ENCODE measurements at regions not wholly inside any gene's neighbourhood (a gene's known extent, or its start where the extent isn't known, plus 50 kb on each side); places are given as distances from the start of the nearest gene placed in this dataset.

- Histone ChIP-seq H3K27ac (no peak overlapping the region), H3K4me1 (no peaks in the 10 kb centered on the region), H3K9me3 (no peaks in the 10 kb centered on the region), H3K27me3 (peaks cover 24% of the 10 kb centered on the region), H3K4me3 (no peak overlapping the region), H3K36me3 (no peaks in the 10 kb centered on the region)
- no peak for DNase-seq (ENCODE audit: low spot score in 2 of 2)
- WGBS, result 45% methylated on average over 14 of the region's 14 CpGs
- no peak for TF ChIP-seq POLR2AphosphoS5 (IDR thresholded peaks at IDR 0.05)
- TF ChIP-seq CTCF (IDR thresholded peaks at IDR 0.05), result no peak
- TF ChIP-seq EP300 (IDR thresholded peaks at IDR 0.05), result no peak
- no peak for TF ChIP-seq POLR2A (IDR thresholded peaks at IDR 0.05)
These were observed 144.5 kb downstream of the PHETA1 start for GRCh38 chr12:111224186-111225066.

GRCh38 chr12:111222523-111222922, 146.4 kb downstream of the PHETA1 start:
- Histone ChIP-seq H3K9me3 (no peaks in the 10 kb centered on the region), H3K4me3 (no peak overlapping the region), H3K27ac (no peak overlapping the region), H3K4me1 (no peaks in the 10 kb centered on the region), H3K27me3 (peaks cover 29% of the 10 kb centered on the region), H3K36me3 (no peaks in the 10 kb centered on the region)
- WGBS, result 70% methylated on average over 4 of the region's 4 CpGs
- no peak for DNase-seq (ENCODE audit: low spot score in 2 of 2)
- no peak for TF ChIP-seq POLR2A (IDR thresholded peaks at IDR 0.05)
- TF ChIP-seq EP300 (IDR thresholded peaks at IDR 0.05), result no peak
- TF ChIP-seq CTCF (IDR thresholded peaks at IDR 0.05), result no peak
- TF ChIP-seq POLR2AphosphoS5 (IDR thresholded peaks at IDR 0.05), result no peak

- DNase-seq (ENCODE audit: low spot score in 2 of 2), result no peak
- H3K4me3 ChIP-seq, result no peak overlapping the region
- no peak for TF ChIP-seq CTCF (IDR thresholded peaks at IDR 0.05)
- no peak for TF ChIP-seq EP300 (IDR thresholded peaks at IDR 0.05)
- TF ChIP-seq POLR2AphosphoS5 (IDR thresholded peaks at IDR 0.05), result no peak
- no peak for TF ChIP-seq POLR2A (IDR thresholded peaks at IDR 0.05)
- peaks cover 29% of the 10 kb centered on the region for H3K27me3 ChIP-seq
- WGBS, result 66% methylated on average over 6 of the region's 6 CpGs
- no peaks in the 10 kb centered on the region for H3K36me3 ChIP-seq
- H3K4me1 ChIP-seq, result no peaks in the 10 kb centered on the region
- H3K9me3 ChIP-seq, result no peaks in the 10 kb centered on the region
- H3K27ac ChIP-seq, result no peak overlapping the region
These were observed 146.9 kb downstream of the PHETA1 start for GRCh38 chr12:111222027-111222414.

GRCh38 chr12:111221062-111222026, 147.6 kb downstream of the PHETA1 start:
- WGBS, result 67% methylated on average over 14 of the region's 14 CpGs
- no peak overlapping the region for H3K4me3 ChIP-seq
- no peaks in the 10 kb centered on the region for H3K4me1 ChIP-seq
- no peak for DNase-seq (ENCODE audit: low spot score in 2 of 2)
- TF ChIP-seq CTCF (IDR thresholded peaks at IDR 0.05) (no peak), POLR2AphosphoS5 (IDR thresholded peaks at IDR 0.05) (no peak), POLR2A (IDR thresholded peaks at IDR 0.05) (no peak), EP300 (IDR thresholded peaks at IDR 0.05) (no peak)
- H3K9me3 ChIP-seq, result no peaks in the 10 kb centered on the region
- H3K27me3 ChIP-seq, result peaks cover 30% of the 10 kb centered on the region
- no peaks in the 10 kb centered on the region for H3K36me3 ChIP-seq
- H3K27ac ChIP-seq, result no peak overlapping the region

- H3K9me3 ChIP-seq, result no peaks in the 10 kb centered on the region
- peaks cover 29% of the 10 kb centered on the region for H3K27me3 ChIP-seq
- no peaks in the 10 kb centered on the region for H3K4me1 ChIP-seq
- H3K36me3 ChIP-seq, result no peaks in the 10 kb centered on the region
- no peak overlapping the region for H3K27ac ChIP-seq
- no peak overlapping the region for H3K4me3 ChIP-seq
- no peak for DNase-seq (ENCODE audit: low spot score in 2 of 2)
- 92% methylated on average over 1 of the region's 1 CpG for WGBS
- TF ChIP-seq EP300 (IDR thresholded peaks at IDR 0.05) (no peak), POLR2AphosphoS5 (IDR thresholded peaks at IDR 0.05) (no peak), CTCF (IDR thresholded peaks at IDR 0.05) (no peak), POLR2A (IDR thresholded peaks at IDR 0.05) (no peak)
These were observed 148.5 kb downstream of the PHETA1 start for GRCh38 chr12:111220363-111220762.
